Memory B cell (primary cell): ENCODE measurements at regions not wholly inside any gene's neighbourhood (a gene's known extent, or its start where the extent isn't known, plus 50 kb on each side); places are given as distances from the start of the nearest gene placed in this dataset.
A peak's percentile ranks its signal among the peaks of the same experiment; 100 is the strongest.

Experiments used
- ATAC-seq: fragments of 150-1000 bp; cut with Tn5 transposase; 2 replicates; pipeline ENCODE4 v1.10.0; 2021; ENCODE audit warnings: low read depth, mild to moderate bottlenecking, moderate library complexity
- DNase-seq, 2 donors: peaks; one replicate each; pipeline ENCODE4 v3.0.0; 2022; ENCODE audit warnings: low spot score in 2 of 2
- H3K27ac Mint-ChIP-seq: one replicate; pipeline ENCODE4 v1.8.0; 2022; ENCODE audit warnings: mild to moderate bottlenecking, moderate library complexity, mixed read lengths
- H3K27me3 Mint-ChIP-seq: one replicate; pipeline ENCODE4 v1.8.0; 2022; ENCODE audit warnings: mixed read lengths
- H3K36me3 Mint-ChIP-seq: one replicate; pipeline ENCODE4 v1.8.0; 2022; ENCODE audit warnings: mild to moderate bottlenecking, mixed read lengths
- H3K4me1 Mint-ChIP-seq: one replicate; pipeline ENCODE4 v1.8.0; 2022; ENCODE audit warnings: mixed read lengths
- H3K4me3 Mint-ChIP-seq: one replicate; pipeline ENCODE4 v1.8.0; 2022; ENCODE audit warnings: mild to moderate bottlenecking, moderate library complexity, mixed read lengths
- H3K9me3 Mint-ChIP-seq: one replicate; pipeline ENCODE4 v1.8.0; 2022; ENCODE audit warnings: mixed read lengths

GRCh38 chr5:114999176-114999575, 170.5 kb downstream of the TRIM36 start:
- Mint-ChIP-seq H3K4me1 (no peaks in the 10 kb centered on the region), H3K4me3 (no peak overlapping the region), H3K27me3 (no peaks in the 10 kb centered on the region), H3K27ac (no peak overlapping the region), H3K9me3 (no peaks in the 10 kb centered on the region), H3K36me3 (no peaks in the 10 kb centered on the region)
- no peak for DNase-seq
- ATAC-seq: no peak

GRCh38 chr5:114989512-114989911, 180.2 kb downstream of the TRIM36 start:
- no peak overlapping the region for H3K4me3 Mint-ChIP-seq
- DNase-seq: no peak
- no peak overlapping the region for H3K27ac Mint-ChIP-seq
- ATAC-seq: no peak
- H3K36me3 Mint-ChIP-seq: no peaks in the 10 kb centered on the region
- no peaks in the 10 kb centered on the region for H3K27me3 Mint-ChIP-seq
- peaks cover 2% of the 10 kb centered on the region for H3K4me1 Mint-ChIP-seq
- H3K9me3 Mint-ChIP-seq: no peaks in the 10 kb centered on the region

- ATAC-seq: no peak
- no peak overlapping the region for H3K4me3 Mint-ChIP-seq
- H3K9me3 Mint-ChIP-seq: no peaks in the 10 kb centered on the region
- no peaks in the 10 kb centered on the region for H3K36me3 Mint-ChIP-seq
- H3K27ac Mint-ChIP-seq: no peak overlapping the region
- H3K27me3 Mint-ChIP-seq: no peaks in the 10 kb centered on the region
- peaks cover 2% of the 10 kb centered on the region for H3K4me1 Mint-ChIP-seq
- no peak for DNase-seq
Observed at GRCh38 chr5:114988096-114988495, 181.6 kb downstream of the TRIM36 start.

GRCh38 chr5:114984796-114985195, 184.9 kb downstream of the TRIM36 start:
- Mint-ChIP-seq H3K4me3 (no peak overlapping the region), H3K4me1 (peaks cover 6% of the 10 kb centered on the region), H3K27ac (no peak overlapping the region), H3K27me3 (peaks cover 2% of the 10 kb centered on the region), H3K36me3 (no peaks in the 10 kb centered on the region), H3K9me3 (no peaks in the 10 kb centered on the region)
- ATAC-seq (no peak), DNase-seq (no peak)

GRCh38 chr5:114981111-114981510, 188.6 kb downstream of the TRIM36 start:
- Mint-ChIP-seq H3K4me1 (peaks cover 9% of the 10 kb centered on the region), H3K36me3 (peaks cover 2% of the 10 kb centered on the region), H3K27ac (no peak overlapping the region), H3K9me3 (peaks cover 4% of the 10 kb centered on the region), H3K27me3 (peaks cover 2% of the 10 kb centered on the region), H3K4me3 (no peak overlapping the region)
- DNase-seq: no peak
- no peak for ATAC-seq

- H3K4me1 Mint-ChIP-seq: peaks cover 7% of the 10 kb centered on the region
- H3K4me3 Mint-ChIP-seq: no peak overlapping the region
- peaks cover 4% of the 10 kb centered on the region for H3K9me3 Mint-ChIP-seq
- no peak for ATAC-seq
- peaks cover 2% of the 10 kb centered on the region for H3K27me3 Mint-ChIP-seq
- DNase-seq: no peak
- H3K27ac Mint-ChIP-seq: no peak overlapping the region
- H3K36me3 Mint-ChIP-seq: peaks cover 2% of the 10 kb centered on the region
Observed at GRCh38 chr5:114977979-114978573, 191.6 kb downstream of the TRIM36 start.

- Mint-ChIP-seq H3K27me3 (no peaks in the 10 kb centered on the region), H3K36me3 (no peaks in the 10 kb centered on the region), H3K27ac (no peak overlapping the region), H3K4me1 (peaks cover 8% of the 10 kb centered on the region), H3K9me3 (peaks cover 3% of the 10 kb centered on the region), H3K4me3 (no peak overlapping the region)
- DNase-seq (no peak), ATAC-seq (no peak)
Observed at GRCh38 chr5:114969482-114969881, 200.2 kb downstream of the TRIM36 start.

- peak overlapping the region; percentile 66 for H3K4me3 Mint-ChIP-seq
- H3K4me1 Mint-ChIP-seq: peaks cover 35% of the 10 kb centered on the region
- H3K36me3 Mint-ChIP-seq: peaks cover 6% of the 10 kb centered on the region
- H3K9me3 Mint-ChIP-seq: peaks cover 11% of the 10 kb centered on the region
- peak; percentile 80 for ATAC-seq
- peak in 1 of 2 donors; percentile 25 for DNase-seq
- no peaks in the 10 kb centered on the region for H3K27me3 Mint-ChIP-seq
- peak overlapping the region; percentile 91 for H3K27ac Mint-ChIP-seq
Observed at GRCh38 chr5:114957384-114957783, 212.3 kb downstream of the TRIM36 start.

- peaks cover 36% of the 10 kb centered on the region for H3K4me1 Mint-ChIP-seq
- peaks cover 3% of the 10 kb centered on the region for H3K36me3 Mint-ChIP-seq
- peak overlapping the region; percentile 13 for H3K4me3 Mint-ChIP-seq
- H3K27me3 Mint-ChIP-seq: no peaks in the 10 kb centered on the region
- H3K27ac Mint-ChIP-seq: peak overlapping the region; percentile 66
- peak in 1 of 2 donors; percentile 10 for DNase-seq
- peak; percentile 78 for ATAC-seq
- H3K9me3 Mint-ChIP-seq: peaks cover 6% of the 10 kb centered on the region
Observed at GRCh38 chr5:114953565-114953964, 216.1 kb downstream of the TRIM36 start.

GRCh38 chr5:114952876-114953275, 216.8 kb downstream of the TRIM36 start:
- H3K4me3 Mint-ChIP-seq: peak overlapping the region; percentile 37
- DNase-seq: no peak
- peaks cover 3% of the 10 kb centered on the region for H3K36me3 Mint-ChIP-seq
- H3K27ac Mint-ChIP-seq: peak overlapping the region; percentile 63
- H3K27me3 Mint-ChIP-seq: no peaks in the 10 kb centered on the region
- H3K9me3 Mint-ChIP-seq: peaks cover 6% of the 10 kb centered on the region
- no peak for ATAC-seq
- peaks cover 32% of the 10 kb centered on the region for H3K4me1 Mint-ChIP-seq

- Mint-ChIP-seq H3K4me1 (peaks cover 23% of the 10 kb centered on the region), H3K4me3 (no peak overlapping the region), H3K27ac (no peak overlapping the region), H3K36me3 (no peaks in the 10 kb centered on the region), H3K9me3 (peaks cover 3% of the 10 kb centered on the region), H3K27me3 (no peaks in the 10 kb centered on the region)
- DNase-seq (no peak), ATAC-seq (no peak)
Observed at GRCh38 chr5:114949756-114950155, 220.0 kb downstream of the TRIM36 start.

GRCh38 chr5:114948986-114949621, 220.6 kb downstream of the TRIM36 start:
- Mint-ChIP-seq H3K4me3 (no peak overlapping the region), H3K36me3 (no peaks in the 10 kb centered on the region), H3K27ac (no peak overlapping the region), H3K27me3 (no peaks in the 10 kb centered on the region), H3K9me3 (peaks cover 3% of the 10 kb centered on the region), H3K4me1 (peaks cover 17% of the 10 kb centered on the region)
- ATAC-seq (no peak), DNase-seq (no peak)

GRCh38 chr5:114948363-114948762, 221.3 kb downstream of the TRIM36 start:
- Mint-ChIP-seq H3K27ac (no peak overlapping the region), H3K36me3 (no peaks in the 10 kb centered on the region), H3K27me3 (no peaks in the 10 kb centered on the region), H3K4me1 (peaks cover 10% of the 10 kb centered on the region), H3K9me3 (peaks cover 5% of the 10 kb centered on the region), H3K4me3 (no peak overlapping the region)
- DNase-seq (no peak), ATAC-seq (no peak)

GRCh38 chr5:114940709-114941108, 229.0 kb downstream of the TRIM36 start:
- peaks cover 28% of the 10 kb centered on the region for H3K9me3 Mint-ChIP-seq
- no peak overlapping the region for H3K27ac Mint-ChIP-seq
- no peak for DNase-seq
- no peak overlapping the region for H3K4me3 Mint-ChIP-seq
- H3K36me3 Mint-ChIP-seq: peaks cover 22% of the 10 kb centered on the region
- H3K27me3 Mint-ChIP-seq: no peaks in the 10 kb centered on the region
- ATAC-seq: no peak
- peaks cover 7% of the 10 kb centered on the region for H3K4me1 Mint-ChIP-seq

- Mint-ChIP-seq H3K4me1 (no peaks in the 10 kb centered on the region), H3K27ac (no peak overlapping the region)
Observed at GRCh38 chr5:114935490-114935889, 234.2 kb downstream of the TRIM36 start.

More at GRCh38 chr5:114935490-114935889, 234.2 kb downstream of the TRIM36 start:
- Mint-ChIP-seq H3K4me3 (no peak overlapping the region), H3K36me3 (peaks cover 12% of the 10 kb centered on the region), H3K9me3 (peaks cover 13% of the 10 kb centered on the region), H3K27me3 (no peaks in the 10 kb centered on the region)
- ATAC-seq (no peak), DNase-seq (no peak)
